ENCODE measurements at regions not wholly inside any gene's neighbourhood (a gene's known extent, or its start where the extent isn't known, plus 50 kb on each side); places are given as distances from the start of the nearest gene placed in this dataset.

- 90% methylated on average over 18 of the region's 18 CpGs for WGBS (ENCODE audit: insufficient coverage)
- no peak for DNase-seq
- no peak for TF ChIP-seq CTCF (IDR thresholded peaks at IDR 0.05)
- no peak overlapping the region for H2AFZ ChIP-seq (ENCODE audit: insufficient read depth, low read depth, low read length, poor library complexity, severe bottlenecking)
- no peaks in the 10 kb centered on the region for H3K79me2 ChIP-seq (ENCODE audit: insufficient read depth, low read length)
- no peak overlapping the region for H3K27ac ChIP-seq (ENCODE audit: low read depth in 1 of 2, low read length in 2 of 2)
- H3K27me3 ChIP-seq (ENCODE audit: control insufficient read depth in 2 of 2, insufficient read depth in 2 of 2, low read length in 2 of 2): no peaks in the 10 kb centered on the region
- Mint-ChIP-seq H3K27ac (no peak overlapping the region), H3K36me3 (no peaks in the 10 kb centered on the region), H3K4me1 (peaks cover 28% of the 10 kb centered on the region), H3K4me3 (no peak overlapping the region), H3K9me3 (peaks cover 0 to 14% (median 3%) of the 10 kb centered on the region in 7 donors), H3K27me3 (ENCODE audit: low read depth in 3 of 3) (peaks cover 0 to 3% (median 0%) of the 10 kb centered on the region in 3 donors)
- no peak overlapping the region for H3K4me2 ChIP-seq (replicated peaks; ENCODE audit: extremely low read depth, low read length, poor library complexity, severe bottlenecking)
- H3K36me3 ChIP-seq (replicated peaks in 1 of 2; ENCODE audit: control insufficient read depth in 1 of 2, insufficient read depth in 2 of 2, low read length in 2 of 2): no peaks in the 10 kb centered on the region
- H3K4me1 ChIP-seq (ENCODE audit: control insufficient read depth in 1 of 2, insufficient read depth in 2 of 2, low read length in 2 of 2): peaks cover 13 to 20% of the 10 kb centered on the region in 2 donors
- intact Hi-C loops (cut with micrococcal nuclease): no loop called here
- no peak overlapping the region for H3K9ac ChIP-seq (ENCODE audit: insufficient read depth, low read length, poor library complexity, severe bottlenecking)
- H4K20me1 ChIP-seq (ENCODE audit: insufficient read depth, low read length): no peaks in the 10 kb centered on the region
- no peak overlapping the region for H3K4me3 ChIP-seq (replicated peaks in 1 of 3; ENCODE audit: low read depth in 2 of 3, low read length in 3 of 3)
- peaks cover 0 to 6% of the 10 kb centered on the region in 2 donors for H3K9me3 ChIP-seq (replicated peaks in 1 of 2; ENCODE audit: control insufficient read depth in 1 of 2, insufficient read depth in 1 of 2, low read length in 2 of 2)
Measured at GRCh38 chr13:24623149-24623665, 57.0 kb upstream of the ATP12A start.

GRCh38 chr13:24624363-24624762 lies 55.8 kb upstream of the ATP12A start:
- H3K4me1 ChIP-seq (ENCODE audit: control insufficient read depth in 1 of 2, insufficient read depth in 2 of 2, low read length in 2 of 2): peaks cover 1 to 9% of the 10 kb centered on the region in 2 donors

More at GRCh38 chr13:24624363-24624762, 55.8 kb upstream of the ATP12A start:
- Histone ChIP-seq H3K79me2 (ENCODE audit: insufficient read depth, low read length) (no peaks in the 10 kb centered on the region), H3K27ac (ENCODE audit: low read depth in 1 of 2, low read length in 2 of 2) (no peak overlapping the region), H3K9ac (ENCODE audit: insufficient read depth, low read length, poor library complexity, severe bottlenecking) (no peak overlapping the region), H3K36me3 (replicated peaks in 1 of 2; ENCODE audit: control insufficient read depth in 1 of 2, insufficient read depth in 2 of 2, low read length in 2 of 2) (no peaks in the 10 kb centered on the region), H3K27me3 (ENCODE audit: control insufficient read depth in 2 of 2, insufficient read depth in 2 of 2, low read length in 2 of 2) (no peaks in the 10 kb centered on the region), H3K4me2 (replicated peaks; ENCODE audit: extremely low read depth, low read length, poor library complexity, severe bottlenecking) (no peak overlapping the region), H4K20me1 (ENCODE audit: insufficient read depth, low read length) (no peaks in the 10 kb centered on the region), H3K9me3 (replicated peaks in 1 of 2; ENCODE audit: control insufficient read depth in 1 of 2, insufficient read depth in 1 of 2, low read length in 2 of 2) (peaks cover 0 to 6% of the 10 kb centered on the region in 2 donors), H3K4me3 (replicated peaks in 1 of 3; ENCODE audit: low read depth in 2 of 3, low read length in 3 of 3) (no peak overlapping the region), H2AFZ (ENCODE audit: insufficient read depth, low read depth, low read length, poor library complexity, severe bottlenecking) (no peak overlapping the region)
- Mint-ChIP-seq H3K27me3 (ENCODE audit: low read depth in 3 of 3) (peaks cover 0 to 3% (median 0%) of the 10 kb centered on the region in 3 donors), H3K36me3 (no peaks in the 10 kb centered on the region), H3K27ac (peak overlapping the region in 1 of 7 donors; percentile 46), H3K4me3 (peak overlapping the region in 1 of 2 donors; percentile 50), H3K9me3 (peaks cover 0 to 14% (median 3%) of the 10 kb centered on the region in 7 donors), H3K4me1 (peaks cover 18% of the 10 kb centered on the region)
- 91% methylated on average over 12 of the region's 12 CpGs for WGBS (ENCODE audit: insufficient coverage)
- DNase-seq: no peak
- no peak for TF ChIP-seq CTCF (IDR thresholded peaks at IDR 0.05)
- intact Hi-C loops (cut with micrococcal nuclease): no loop called here

Measured in CD14-positive monocyte (primary cell).